ENCODE measurements at regions not wholly inside any gene's neighbourhood (a gene's known extent, or its start where the extent isn't known, plus 50 kb on each side); places are given as distances from the start of the nearest gene placed in this dataset.

DNA sequence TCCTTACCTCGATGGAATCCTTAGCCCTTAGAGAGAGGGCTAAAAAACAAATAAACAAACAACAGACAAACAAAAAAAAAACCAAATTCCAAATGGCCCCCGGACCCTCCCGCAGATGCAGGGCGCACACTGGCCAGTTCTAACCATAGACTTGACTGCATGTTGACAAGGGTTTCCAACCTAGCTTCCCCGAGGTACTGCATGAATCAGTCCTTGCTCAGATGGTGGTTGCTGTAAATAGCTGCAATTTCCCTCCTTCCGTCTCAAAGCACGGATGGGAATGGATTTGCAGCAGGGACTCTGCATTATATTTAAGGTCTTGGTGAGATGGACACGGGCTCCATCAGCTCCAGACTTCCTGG, 162.8 kb downstream of the CD47 start (continued):
- no peak for TF ChIP-seq USF2 (IDR thresholded peaks at IDR 0.05; ENCODE audit: low read length)
- TF ChIP-seq TAF7 (optimal IDR thresholded peaks at IDR 0.05; ENCODE audit: borderline replicate concordance, low read depth, low read length), result no peak
- no peak for TF ChIP-seq CBX5 (IDR thresholded peaks at IDR 0.05; ENCODE audit: low read depth, low read length)
- TF ChIP-seq SRF (IDR thresholded peaks at IDR 0.05; ENCODE audit: low read depth, low read length), result no peak
- TF ChIP-seq CTCF (IDR thresholded peaks at IDR 0.05; ENCODE audit: control extremely low read depth in 1 of 3, insufficient read depth in 1 of 3, low read depth in 1 of 3, low read length in 3 of 3), result no peak
- TF ChIP-seq KDM4A (IDR thresholded peaks at IDR 0.05; ENCODE audit: low read depth, low read length, severe bottlenecking), result peak; percentile 49
- TF ChIP-seq JUN (IDR thresholded peaks at IDR 0.05; ENCODE audit: low read depth, low read length), result no peak
- no peak for TF ChIP-seq PHF8 (conservative IDR thresholded peaks at IDR 0.05; ENCODE audit: low read depth, low read length)
- TF ChIP-seq NANOG (IDR thresholded peaks at IDR 0.05; ENCODE audit: insufficient read depth, low read depth, low read length, poor library complexity, severe bottlenecking), result no peak
- TF ChIP-seq SUZ12 (IDR thresholded peaks at IDR 0.05; ENCODE audit: low read length), result no peak
- no peak for TF ChIP-seq RAD21 (IDR thresholded peaks at IDR 0.05 in 1 of 2, conservative IDR thresholded peaks at IDR 0.05 in 1 of 2; ENCODE audit: low read depth in 2 of 2, low read length in 2 of 2)
- TF ChIP-seq BACH1 (IDR thresholded peaks at IDR 0.05; ENCODE audit: low read length), result no peak
- TF ChIP-seq ASH2L (IDR thresholded peaks at IDR 0.05; ENCODE audit: low read length), result peak; percentile 2
- TF ChIP-seq TAF1 (IDR thresholded peaks at IDR 0.05; ENCODE audit: low read depth, low read length), result 0 out of 2 replicates have a peak, but pooled peaks have one; percentile 24
- TF ChIP-seq CEBPB (IDR thresholded peaks at IDR 0.05; ENCODE audit: low read depth, low read length), result no peak
- no peak for TF ChIP-seq E2F6 (IDR thresholded peaks at IDR 0.05)
- TF ChIP-seq BRCA1 (IDR thresholded peaks at IDR 0.05; ENCODE audit: low read depth, low read length), result no peak
- TF ChIP-seq TBP (IDR thresholded peaks at IDR 0.05; ENCODE audit: low read depth, low read length), result no peak; the same call in 1 of the 2 replicates
- 0 out of 2 replicates have a peak, but pooled peaks have one; percentile 35 for TF ChIP-seq RBBP5 (IDR thresholded peaks at IDR 0.05; ENCODE audit: borderline replicate concordance, low read depth, low read length)
- TF ChIP-seq EZH2 (IDR thresholded peaks at IDR 0.05; ENCODE audit: low read depth, low read length, severe bottlenecking), result no peak
